Stomach (tissue), 4 donors: ENCODE measurements at regions not wholly inside any gene's neighbourhood (a gene's known extent, or its start where the extent isn't known, plus 50 kb on each side); places are given as distances from the start of the nearest gene placed in this dataset.

Experiments used
- CTCF ChIP-seq, 7 experiments: fragments of 450-650 bp in 4 of 7; fragments of 200-600 bp in 3 of 7; sonication (generic) in 3 of 7; IDR thresholded peaks; one replicate each; pipeline ENCODE4 v1.5.1; 2016 to 2019; ENCODE audit warnings: antibody characterized with exemption in 7 of 7, control low read depth in 2 of 7, mild to moderate bottlenecking in 1 of 7
- POLR2AphosphoS5 ChIP-seq, 3 donors: sonication (generic); formaldehyde crosslinking; IDR thresholded peaks; one replicate each; pipeline ENCODE4 v1.6.1; 2016; ENCODE audit warnings: antibody characterized with exemption in 3 of 3

GRCh38 chr2:24411488-24412151 lies 51.3 kb upstream of the ITSN2 start:
- TF ChIP-seq CTCF (IDR thresholded peaks at IDR 0.05) (no peak), POLR2AphosphoS5 (IDR thresholded peaks at IDR 0.05) (no peak)
